ENCODE measurements at regions not wholly inside any gene's neighbourhood (a gene's known extent, or its start where the extent isn't known, plus 50 kb on each side); places are given as distances from the start of the nearest gene placed in this dataset.

- TF ChIP-seq CTCF (IDR thresholded peaks at IDR 0.05 in 8 of 11, conservative IDR thresholded peaks at IDR 0.05 in 3 of 11) (no peak), POLR2A (IDR thresholded peaks at IDR 0.05) (no peak)
These were observed 323.1 kb upstream of the KCNN2 start for GRCh38 chr5:114038756-114039155.
